Neural progenitor cell (in vitro differentiated cells): ENCODE measurements at regions not wholly inside any gene's neighbourhood (a gene's known extent, or its start where the extent isn't known, plus 50 kb on each side); places are given as distances from the start of the nearest gene placed in this dataset.
"Not testable (repeated sequence)": the region's sequence is repeated elsewhere in the genome, so short reads cannot be mapped to it uniquely, and the experiment has no call there.

ENCODE experiments used
- DNase-seq: peaks from one replicate; pipeline ENCODE4 v3.0.0-alpha.2; 2016; ENCODE audit warnings: low spot score
- H2AFZ ChIP-seq: fragments of 200-600 bp; sonication (generic); replicated peaks from 2 replicates; pipeline ENCODE4 v1.6.1; 2016; ENCODE audit warnings: antibody characterized with exemption
- H3F3A ChIP-seq: fragments of 200-600 bp; sonication (generic); 2 replicates; pipeline ENCODE4 v1.6.1; 2016; ENCODE audit warnings: antibody characterized with exemption, low read depth
- H3K27ac ChIP-seq: fragments of 200-600 bp; sonication (generic); 2 replicates; pipeline ENCODE4 v1.5.1; 2016; ENCODE audit warnings: mild to moderate bottlenecking
- H3K27me3 ChIP-seq: fragments of 200-600 bp; sonication (generic); 2 replicates; pipeline ENCODE4 v1.6.1; 2016; ENCODE audit warnings: mild to moderate bottlenecking, moderate library complexity
- H3K36me3 ChIP-seq: fragments of 200-600 bp; sonication (generic); 2 replicates; pipeline ENCODE4 v1.5.1; 2016
- H3K4me1 ChIP-seq: fragments of 200-600 bp; sonication (generic); 2 replicates; pipeline ENCODE4 v1.6.1; 2016; ENCODE audit warnings: mixed run types
- H3K4me2 ChIP-seq: fragments of 200-600 bp; sonication (generic); 2 replicates; pipeline ENCODE4 v1.6.1; 2016
- H3K4me3 ChIP-seq: fragments of 200-600 bp; sonication (generic); 2 replicates; pipeline ENCODE4 v1.5.1; 2016
- H3K79me2 ChIP-seq: fragments of 200-600 bp; sonication (generic); 2 replicates; pipeline ENCODE4 v1.6.1; 2016; ENCODE audit warnings: low read depth
- H3K9ac ChIP-seq: fragments of 200-600 bp; sonication (generic); 2 replicates; pipeline ENCODE4 v1.6.1; 2016
- H3K9me3 ChIP-seq: fragments of 200-600 bp; sonication (generic); 2 replicates; pipeline ENCODE4 v1.5.1; 2016; ENCODE audit warnings: low read depth
- H4K20me1 ChIP-seq: fragments of 200-600 bp; sonication (generic); 2 replicates; pipeline ENCODE4 v1.6.1; 2016; ENCODE audit warnings: low read depth
- H3K27ac Mint-ChIP-seq: 3 replicates; pipeline ENCODE4 v1.8.0; 2021; ENCODE audit warnings: mixed read lengths
- H3K27me3 Mint-ChIP-seq: 2 replicates; pipeline ENCODE4 v1.8.0; 2022; ENCODE audit warnings: low read depth, mild to moderate bottlenecking, inconsistent platforms, moderate library complexity, mixed read lengths; ENCODE audit not compliant: insufficient read depth
- H3K36me3 Mint-ChIP-seq: 3 replicates; pipeline ENCODE4 v1.8.0; 2021; ENCODE audit warnings: mixed read lengths
- H3K4me1 Mint-ChIP-seq: 3 replicates; pipeline ENCODE4 v1.8.0; 2021; ENCODE audit warnings: mixed read lengths
- H3K4me3 Mint-ChIP-seq: 3 replicates; pipeline ENCODE4 v1.8.0; 2021; ENCODE audit warnings: mild to moderate bottlenecking, moderate library complexity, mixed read lengths
- H3K9me3 Mint-ChIP-seq: 3 replicates; pipeline ENCODE4 v1.8.0; 2020; ENCODE audit warnings: mixed read lengths

- not testable (repeated sequence) for H3K79me2 ChIP-seq, H3K27ac Mint-ChIP-seq, H3K4me2 ChIP-seq, H3K4me1 Mint-ChIP-seq, DNase-seq, H3K9me3 ChIP-seq, H3K4me1 ChIP-seq, H2AFZ ChIP-seq, H3F3A ChIP-seq, H3K4me3 Mint-ChIP-seq, H3K27me3 Mint-ChIP-seq, H3K4me3 ChIP-seq, H3K9ac ChIP-seq, H3K9me3 Mint-ChIP-seq, H3K27ac ChIP-seq, H3K36me3 ChIP-seq, H3K36me3 Mint-ChIP-seq, H3K27me3 ChIP-seq, H4K20me1 ChIP-seq
These were observed 533.3 kb downstream of the RPIA start for GRCh38 chr2:89224803-89225202.

GRCh38 chr2:89229979-89230378, 538.5 kb downstream of the RPIA start:
- H3K27me3 Mint-ChIP-seq: not testable (repeated sequence)

GRCh38 chr2:89231241-89231640, 539.8 kb downstream of the RPIA start:
- not testable (repeated sequence) for H3K4me2 ChIP-seq, H3K4me3 Mint-ChIP-seq, H3K4me3 ChIP-seq, H3K36me3 ChIP-seq, H2AFZ ChIP-seq, H3K9me3 ChIP-seq, H3K9ac ChIP-seq, H3K4me1 ChIP-seq, H4K20me1 ChIP-seq, H3K4me1 Mint-ChIP-seq, H3F3A ChIP-seq, H3K27me3 Mint-ChIP-seq, H3K27ac ChIP-seq, H3K79me2 ChIP-seq, DNase-seq, H3K9me3 Mint-ChIP-seq, H3K27me3 ChIP-seq, H3K27ac Mint-ChIP-seq, H3K36me3 Mint-ChIP-seq

More at GRCh38 chr2:89229979-89230378, 538.5 kb downstream of the RPIA start:
- H3K9ac ChIP-seq, H3K36me3 Mint-ChIP-seq, H3K4me2 ChIP-seq, H3K4me3 Mint-ChIP-seq, H3K36me3 ChIP-seq, H3K27ac Mint-ChIP-seq, H3K27ac ChIP-seq, H4K20me1 ChIP-seq, H3K9me3 ChIP-seq, H3K4me1 Mint-ChIP-seq, H3K4me1 ChIP-seq, H3K79me2 ChIP-seq, H3K27me3 ChIP-seq, H2AFZ ChIP-seq, DNase-seq, H3K4me3 ChIP-seq, H3F3A ChIP-seq, H3K9me3 Mint-ChIP-seq: not testable (repeated sequence)

GRCh38 chr2:89233931-89234330, 542.5 kb downstream of the RPIA start:
- H2AFZ ChIP-seq, H3K4me1 ChIP-seq, H3K9ac ChIP-seq, DNase-seq, H3K4me1 Mint-ChIP-seq, H3K9me3 ChIP-seq, H3K4me2 ChIP-seq, H3K27me3 ChIP-seq, H3K9me3 Mint-ChIP-seq, H3K36me3 ChIP-seq, H3K27ac ChIP-seq, H3K79me2 ChIP-seq, H3K36me3 Mint-ChIP-seq, H3K4me3 ChIP-seq, H4K20me1 ChIP-seq, H3K4me3 Mint-ChIP-seq, H3K27ac Mint-ChIP-seq, H3F3A ChIP-seq, H3K27me3 Mint-ChIP-seq: not testable (repeated sequence)

- H3K9me3 ChIP-seq, H4K20me1 ChIP-seq, H3F3A ChIP-seq, H3K27ac Mint-ChIP-seq, H3K79me2 ChIP-seq, H2AFZ ChIP-seq, H3K27ac ChIP-seq, H3K9me3 Mint-ChIP-seq, H3K27me3 ChIP-seq, H3K4me1 ChIP-seq, H3K4me1 Mint-ChIP-seq, H3K4me3 Mint-ChIP-seq, H3K36me3 ChIP-seq, H3K9ac ChIP-seq, H3K27me3 Mint-ChIP-seq, H3K36me3 Mint-ChIP-seq, H3K4me2 ChIP-seq, DNase-seq, H3K4me3 ChIP-seq: not testable (repeated sequence)
These were observed 543.5 kb downstream of the RPIA start for GRCh38 chr2:89234818-89235466.

DNA sequence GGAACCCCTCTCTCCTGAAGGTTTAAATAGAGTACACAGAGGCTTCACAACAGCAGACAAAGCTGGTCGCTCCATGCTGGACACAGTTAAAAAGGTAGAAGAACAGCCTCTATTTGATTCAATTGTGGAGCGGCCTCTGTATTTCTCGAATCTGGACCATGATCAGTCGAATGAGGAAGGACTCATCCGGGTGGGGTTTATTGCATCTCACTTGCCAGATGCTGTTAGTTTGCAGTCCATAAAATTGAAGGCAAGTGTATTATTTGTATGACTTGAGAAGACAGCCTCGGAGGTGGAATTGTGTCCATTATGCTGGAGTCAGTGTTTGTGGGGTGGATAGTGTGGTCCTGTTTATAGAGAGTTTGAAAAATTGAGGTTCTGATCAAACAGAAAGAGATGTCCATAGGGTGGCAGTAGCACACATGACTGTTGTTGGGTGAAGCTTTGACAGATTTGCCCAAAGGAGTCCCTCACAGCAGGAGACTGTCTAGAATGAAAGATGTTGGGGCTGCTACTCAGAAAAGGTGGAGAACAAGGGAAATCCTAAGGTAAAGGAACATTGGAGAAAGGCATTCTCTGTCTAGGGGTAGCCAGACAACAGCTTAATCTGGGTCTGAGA, 545.5 kb downstream of the RPIA start:
- not testable (repeated sequence) for H3K27me3 ChIP-seq, H3K4me2 ChIP-seq, H4K20me1 ChIP-seq, H3K9ac ChIP-seq, H3K9me3 ChIP-seq, H3K9me3 Mint-ChIP-seq, H2AFZ ChIP-seq, H3F3A ChIP-seq, H3K4me1 ChIP-seq, H3K4me3 Mint-ChIP-seq, H3K36me3 Mint-ChIP-seq, H3K27ac Mint-ChIP-seq, H3K4me3 ChIP-seq, H3K79me2 ChIP-seq, H3K27me3 Mint-ChIP-seq, H3K36me3 ChIP-seq, DNase-seq, H3K27ac ChIP-seq, H3K4me1 Mint-ChIP-seq

GRCh38 chr2:89237783-89238182, 546.3 kb downstream of the RPIA start:
- not testable (repeated sequence) for DNase-seq, H3K9me3 Mint-ChIP-seq, H3K79me2 ChIP-seq, H3K4me3 Mint-ChIP-seq, H3K36me3 Mint-ChIP-seq, H3F3A ChIP-seq, H3K9me3 ChIP-seq, H3K4me2 ChIP-seq, H3K27ac Mint-ChIP-seq, H4K20me1 ChIP-seq, H3K27me3 Mint-ChIP-seq, H3K27me3 ChIP-seq, H2AFZ ChIP-seq, H3K36me3 ChIP-seq, H3K9ac ChIP-seq, H3K27ac ChIP-seq, H3K4me1 ChIP-seq, H3K4me1 Mint-ChIP-seq, H3K4me3 ChIP-seq

- H3K36me3 ChIP-seq, H3K4me2 ChIP-seq, H2AFZ ChIP-seq, H3K4me1 Mint-ChIP-seq, H3K9me3 ChIP-seq, H3K79me2 ChIP-seq, H3K27me3 Mint-ChIP-seq, H3K4me3 ChIP-seq, H3F3A ChIP-seq, H3K36me3 Mint-ChIP-seq, H4K20me1 ChIP-seq, H3K9me3 Mint-ChIP-seq, H3K27ac Mint-ChIP-seq, DNase-seq, H3K4me3 Mint-ChIP-seq, H3K4me1 ChIP-seq, H3K9ac ChIP-seq, H3K27me3 ChIP-seq, H3K27ac ChIP-seq: not testable (repeated sequence)
These were observed 551.7 kb downstream of the RPIA start for GRCh38 chr2:89243114-89243700.
